Stimulated activated CD8-positive, alpha-beta memory T cell treated with anti-CD3 and anti-CD28 coated beads, Interleukin-15, amount 100 ng/mL, for 1 hour (primary cell): ENCODE measurements at regions not wholly inside any gene's neighbourhood (a gene's known extent, or its start where the extent isn't known, plus 50 kb on each side); places are given as distances from the start of the nearest gene placed in this dataset.
"Not testable (repeated sequence)": the region's sequence is repeated elsewhere in the genome, so short reads cannot be mapped to it uniquely, and the experiment has no call there.

ENCODE experiments used
- DNase-seq: peaks from one replicate; pipeline ENCODE4 v3.0.0-alpha.2; 2020; ENCODE audit warnings: low read depth

GRCh38 chr22:48757985-48758561 lies 1069.6 kb downstream of the BRD1 start:
- no peak for DNase-seq

GRCh38 chr22:48757581-48757980 lies 1070.1 kb downstream of the BRD1 start:
- DNase-seq = no peak

GRCh38 chr22:48757135-48757534 lies 1070.5 kb downstream of the BRD1 start:
- not testable (repeated sequence) for DNase-seq

GRCh38 chr22:48756146-48757111 lies 1071.2 kb downstream of the BRD1 start:
- DNase-seq = no peak

GRCh38 chr22:48755059-48755949 lies 1072.4 kb downstream of the BRD1 start:
- no peak for DNase-seq

- no peak for DNase-seq
Measured at GRCh38 chr22:48754611-48755058, 1073.0 kb downstream of the BRD1 start.

GRCh38 chr22:48753752-48754517 lies 1073.7 kb downstream of the BRD1 start:
- DNase-seq = no peak

GRCh38 chr22:48753381-48753730 lies 1074.3 kb downstream of the BRD1 start:
- no peak for DNase-seq

GRCh38 chr22:48752451-48753380 lies 1075.0 kb downstream of the BRD1 start:
- no peak for DNase-seq

- no peak for DNase-seq
Measured at GRCh38 chr22:48751539-48752437, 1075.9 kb downstream of the BRD1 start.

- DNase-seq = no peak
Measured at GRCh38 chr22:48750826-48751440, 1076.7 kb downstream of the BRD1 start.

- DNase-seq = no peak
Measured at GRCh38 chr22:48750282-48750681, 1077.4 kb downstream of the BRD1 start.

GRCh38 chr22:48749555-48750227 lies 1078.0 kb downstream of the BRD1 start:
- no peak for DNase-seq

- no peak for DNase-seq
Measured at GRCh38 chr22:48748860-48749554, 1078.7 kb downstream of the BRD1 start.

GRCh38 chr22:48748113-48748859 lies 1079.4 kb downstream of the BRD1 start:
- no peak for DNase-seq

GRCh38 chr22:48746789-48747425 lies 1080.8 kb downstream of the BRD1 start:
- no peak for DNase-seq
